Stimulated activated CD4-positive, alpha-beta T cell treated with anti-CD3 and anti-CD28 coated beads, TNF-alpha, amount 100 ng/mL, for 24 hours (primary cell): ENCODE measurements at regions not wholly inside any gene's neighbourhood (a gene's known extent, or its start where the extent isn't known, plus 50 kb on each side); places are given as distances from the start of the nearest gene placed in this dataset.
A peak's percentile ranks its signal among the peaks of the same experiment; 100 is the strongest.
"Not testable (repeated sequence)": the region's sequence is repeated elsewhere in the genome, so short reads cannot be mapped to it uniquely, and the experiment has no call there.

ENCODE experiments used
- DNase-seq, 3 experiments: peaks; one replicate each; pipeline ENCODE4 v3.0.0-alpha.2; 2020; ENCODE audit warnings: low read depth in 3 of 3

DNA sequence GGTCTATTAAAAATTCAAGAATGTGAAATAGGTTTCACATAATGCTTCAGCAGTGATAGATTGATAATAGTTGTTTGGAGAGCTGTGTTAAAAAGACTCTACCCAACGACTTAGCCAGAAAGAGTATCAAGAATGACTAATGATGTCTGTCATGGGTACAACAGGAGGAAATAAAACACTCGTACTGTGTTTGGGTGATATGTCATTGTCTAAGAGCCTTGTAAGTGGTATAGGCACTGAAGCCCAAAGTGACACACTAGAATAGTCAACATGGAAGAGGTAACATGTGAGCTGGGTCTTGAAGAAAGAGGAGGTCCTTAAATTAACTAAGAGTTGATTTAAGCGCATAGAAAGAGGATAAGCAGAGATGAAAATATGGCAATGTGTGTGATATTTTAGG lies 471.8 kb upstream of the MAN1A1 start:
- no peak for DNase-seq

DNA sequence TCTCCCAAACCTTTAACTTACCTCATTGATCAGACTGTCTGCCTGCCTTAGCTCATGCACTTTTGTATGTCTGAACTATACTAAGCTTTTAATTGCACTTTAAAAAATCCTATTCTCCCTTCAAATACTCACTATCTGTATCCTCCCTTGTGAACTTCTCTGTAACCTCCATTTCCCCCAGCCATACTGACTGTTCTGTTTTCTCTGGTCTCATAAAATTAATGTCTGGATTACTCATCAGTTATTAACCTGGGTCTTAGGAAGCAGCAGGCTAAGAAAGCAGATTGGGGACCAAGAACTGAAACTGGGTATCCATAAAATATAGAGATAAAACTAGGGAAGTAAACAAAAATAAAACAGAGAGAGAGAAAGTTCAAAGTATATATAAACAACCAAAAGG lies 469.3 kb upstream of the MAN1A1 start:
- DNase-seq, result no peak

DNA sequence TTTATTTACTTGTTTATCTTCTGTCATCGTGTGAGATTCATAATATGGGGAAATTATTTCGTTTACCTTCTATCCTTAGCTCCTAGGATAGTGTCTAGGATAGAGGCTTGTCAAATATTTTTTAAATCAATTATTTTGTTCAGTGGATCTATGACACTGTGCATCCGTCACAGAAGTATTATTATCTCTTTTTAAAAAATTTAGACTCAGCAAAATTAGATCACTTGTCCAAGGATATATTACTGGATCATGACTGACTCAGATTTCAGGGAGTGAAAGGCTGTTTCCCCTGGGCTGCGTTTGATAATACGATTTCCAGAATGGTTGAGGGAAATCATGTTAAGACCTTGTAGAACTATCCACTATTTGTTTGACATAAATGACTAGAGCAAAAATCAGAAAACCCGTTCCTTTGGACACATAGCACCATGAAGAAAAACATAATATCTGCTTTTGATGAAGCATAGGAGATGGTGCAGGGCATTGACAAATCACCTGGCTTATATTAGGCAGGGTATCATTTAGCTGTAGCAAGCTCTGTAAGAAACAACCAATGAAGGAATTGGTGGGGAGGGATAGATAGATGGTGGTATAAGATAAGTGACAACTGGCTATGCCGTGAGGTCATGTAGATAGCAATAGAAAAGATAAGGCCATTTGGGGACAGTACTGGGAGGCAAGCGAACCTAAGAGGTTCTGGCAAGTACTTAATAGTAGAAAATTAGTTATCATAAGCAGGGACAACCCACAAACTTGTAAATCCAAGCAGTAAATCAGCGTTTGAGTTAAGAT lies 465.2 kb upstream of the MAN1A1 start:
- no peak for DNase-seq

DNA sequence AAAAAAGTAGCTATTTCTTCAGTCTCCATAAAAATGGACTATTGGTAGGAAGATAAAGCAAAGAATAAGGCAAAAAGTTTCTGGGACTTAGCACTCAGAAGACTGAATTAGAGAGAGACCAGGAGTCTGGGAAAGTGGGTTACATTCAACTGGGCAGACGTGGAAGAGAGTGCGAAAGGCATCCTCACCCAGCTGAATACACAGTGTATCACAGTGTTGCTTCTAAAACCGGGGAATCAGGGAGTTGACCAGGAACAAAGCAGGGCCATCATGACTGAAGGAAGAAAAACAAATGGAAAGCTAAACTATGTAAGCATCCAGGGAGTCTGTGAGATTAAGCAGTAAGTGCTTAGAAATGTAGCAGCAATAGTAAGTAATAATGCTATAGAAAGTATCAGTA lies 452.9 kb upstream of the MAN1A1 start:
- no peak for DNase-seq

GRCh38 chr6:119801056-119801455 lies 451.5 kb upstream of the MAN1A1 start:
- no peak for DNase-seq

DNA sequence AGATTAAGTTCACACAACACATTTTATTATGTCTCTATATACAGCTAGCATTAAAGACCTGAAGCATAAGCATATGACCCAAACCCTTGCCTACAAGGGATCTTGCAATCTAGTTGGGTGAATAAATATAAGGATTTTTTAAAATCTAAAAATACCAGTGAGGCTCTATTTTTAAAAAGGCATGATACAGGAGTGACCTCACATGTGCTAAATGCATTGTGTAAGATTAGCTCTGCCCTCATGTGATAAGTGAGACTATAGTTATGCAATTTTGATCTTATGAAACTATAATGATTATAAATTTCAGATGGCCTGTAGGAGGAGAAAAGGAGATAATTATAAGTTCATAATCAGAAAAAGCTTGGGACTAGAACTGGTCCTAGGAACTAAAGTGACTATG lies 451.0 kb upstream of the MAN1A1 start:
- no peak for DNase-seq

- no peak for DNase-seq
Measured at GRCh38 chr6:119799596-119800509, 450.3 kb upstream of the MAN1A1 start.

DNA sequence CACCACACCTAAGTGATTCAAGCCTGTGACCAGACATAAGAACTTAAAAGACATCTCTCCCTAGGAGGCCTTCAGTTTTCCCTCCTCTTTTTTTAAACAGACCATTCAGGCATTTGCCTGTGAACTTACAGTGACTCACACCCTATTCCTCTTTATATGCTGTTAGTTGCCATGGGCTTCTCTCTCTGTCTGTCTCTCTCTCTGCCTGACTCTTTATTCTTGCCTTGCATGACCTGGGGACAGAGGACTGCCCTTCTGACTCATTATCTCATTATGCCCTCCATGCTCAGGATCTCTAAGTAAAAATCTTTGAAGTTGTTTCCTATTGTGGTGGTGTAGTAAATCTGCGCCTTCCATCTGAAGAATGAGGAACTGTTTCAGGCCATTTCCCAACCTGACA lies 442.2 kb upstream of the MAN1A1 start:
- no peak for DNase-seq

- DNase-seq, result no peak
Measured at GRCh38 chr6:119781365-119781764, 431.8 kb upstream of the MAN1A1 start.

GRCh38 chr6:119768201-119768600 lies 418.6 kb upstream of the MAN1A1 start:
- DNase-seq, result no peak

DNA sequence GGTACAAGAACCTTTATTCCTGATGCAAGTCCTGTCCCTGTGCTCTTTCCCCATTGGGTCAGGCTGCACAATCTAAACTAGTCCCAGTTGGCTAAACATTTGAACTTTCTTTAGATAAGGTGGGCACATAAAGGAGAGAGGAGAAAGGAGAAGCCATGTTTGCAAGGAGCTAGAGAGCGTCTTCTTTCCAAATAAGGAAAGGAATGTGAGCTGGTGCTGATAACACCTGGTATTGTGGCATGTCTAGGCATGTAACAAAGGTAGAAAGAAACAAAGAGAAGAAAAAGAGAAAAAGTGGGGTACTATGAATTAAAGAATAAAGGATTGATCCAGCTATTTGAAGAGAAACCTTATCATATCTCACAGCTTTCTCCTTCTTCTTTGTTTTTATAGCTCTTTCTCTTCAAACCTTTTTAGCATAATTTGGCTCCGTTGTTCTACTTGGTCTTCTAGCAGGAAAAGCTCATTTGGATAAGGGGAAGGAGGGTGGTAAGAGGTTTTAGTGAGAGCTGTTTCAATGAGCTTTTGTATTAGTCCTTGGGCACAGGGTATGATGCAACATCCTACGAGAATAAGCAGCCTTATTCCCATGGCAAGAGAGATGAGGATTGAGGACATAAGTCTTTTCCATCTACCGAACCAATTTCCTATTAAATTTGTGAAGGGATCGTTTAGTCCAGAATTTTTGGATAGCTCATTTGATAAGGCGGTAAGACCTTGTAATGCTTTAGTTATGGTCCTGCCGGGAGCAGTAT lies 415.5 kb upstream of the MAN1A1 start:
- no peak for DNase-seq

DNA sequence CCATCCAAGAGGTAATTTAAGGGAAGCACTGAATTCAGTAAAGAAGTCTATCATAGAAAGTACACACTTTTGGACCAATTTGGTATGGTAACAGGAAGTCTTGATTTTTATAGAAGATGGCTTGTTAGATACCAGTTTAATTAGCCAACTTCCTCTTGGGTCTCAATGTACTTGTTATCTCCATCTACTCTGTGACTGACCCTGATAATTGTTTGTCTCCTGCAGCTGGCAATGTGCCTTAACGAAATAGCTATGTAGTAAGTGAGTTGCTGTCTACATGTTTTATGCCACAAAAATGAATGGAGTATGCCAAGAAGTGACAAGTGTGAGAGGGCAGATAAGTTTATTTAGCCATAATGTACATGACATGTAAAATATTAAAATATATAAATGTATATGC lies 410.5 kb upstream of the MAN1A1 start:
- no peak for DNase-seq

DNA sequence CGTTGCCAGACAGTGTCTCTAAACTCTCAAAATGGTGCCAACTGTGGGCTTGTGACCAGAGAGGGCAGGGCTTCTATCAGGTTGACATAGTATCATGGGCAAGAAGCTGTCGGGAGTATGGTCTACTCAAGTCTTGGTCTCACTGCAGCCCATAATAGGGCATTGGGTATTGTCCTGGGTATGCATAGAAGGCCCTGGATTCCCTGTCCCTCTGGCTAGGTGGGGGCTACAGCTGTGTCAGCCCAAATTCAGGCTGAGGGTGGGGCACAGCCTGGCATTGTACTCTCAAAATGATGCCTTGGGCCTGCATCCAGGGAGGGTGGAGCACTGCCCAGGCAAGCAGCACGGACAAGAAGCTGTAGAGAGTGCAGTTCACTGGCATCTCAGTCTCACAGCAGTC lies 408.8 kb upstream of the MAN1A1 start:
- DNase-seq, result no peak

GRCh38 chr6:119757467-119757866 lies 407.9 kb upstream of the MAN1A1 start:
- no peak for DNase-seq

DNA sequence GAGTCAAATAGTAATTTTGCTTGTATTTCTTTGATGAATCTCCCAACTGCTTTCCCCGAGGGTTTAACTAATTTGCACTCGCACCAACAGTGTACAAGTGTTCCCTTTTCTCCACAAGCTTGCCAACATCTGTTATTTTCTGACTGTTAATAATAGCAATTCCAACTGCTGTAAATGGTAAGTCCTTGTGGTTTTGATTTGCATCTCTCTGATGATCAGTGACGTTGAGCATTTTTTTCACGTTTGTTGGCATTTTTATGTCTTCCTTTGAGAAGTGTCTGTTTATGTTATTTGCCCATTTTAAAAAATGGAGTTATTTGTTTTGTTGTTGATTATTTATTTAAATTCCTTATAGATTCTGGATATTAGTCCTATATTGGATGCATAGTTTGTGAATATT lies 399.8 kb upstream of the MAN1A1 start:
- DNase-seq, result no peak

DNA sequence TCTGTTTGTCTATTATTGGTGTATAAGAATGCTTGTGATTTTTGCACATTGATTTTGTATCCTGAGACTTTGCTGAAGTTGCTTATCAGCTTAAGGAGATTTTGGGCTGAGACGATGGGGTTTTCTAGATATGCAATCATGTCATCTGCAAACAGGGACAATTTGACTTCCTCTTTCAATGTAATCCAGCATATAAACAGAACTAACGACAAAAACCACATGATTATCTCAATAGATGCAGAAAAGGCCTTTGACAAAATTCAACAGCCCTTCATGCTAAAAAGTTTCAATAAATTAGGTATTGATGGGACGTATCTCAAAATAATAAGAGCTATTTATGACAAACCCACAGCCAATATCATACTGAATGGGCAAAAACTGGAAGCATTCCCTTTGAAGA lies 399.0 kb upstream of the MAN1A1 start:
- DNase-seq, result not testable (repeated sequence)

GRCh38 chr6:119742188-119742803 lies 392.7 kb upstream of the MAN1A1 start:
- DNase-seq, result peak; percentile 10 to 57 (median 19)

- no peak for DNase-seq
Measured at GRCh38 chr6:119739769-119740168, 390.2 kb upstream of the MAN1A1 start.

GRCh38 chr6:119738425-119738824 lies 388.9 kb upstream of the MAN1A1 start:
- no peak for DNase-seq

DNA sequence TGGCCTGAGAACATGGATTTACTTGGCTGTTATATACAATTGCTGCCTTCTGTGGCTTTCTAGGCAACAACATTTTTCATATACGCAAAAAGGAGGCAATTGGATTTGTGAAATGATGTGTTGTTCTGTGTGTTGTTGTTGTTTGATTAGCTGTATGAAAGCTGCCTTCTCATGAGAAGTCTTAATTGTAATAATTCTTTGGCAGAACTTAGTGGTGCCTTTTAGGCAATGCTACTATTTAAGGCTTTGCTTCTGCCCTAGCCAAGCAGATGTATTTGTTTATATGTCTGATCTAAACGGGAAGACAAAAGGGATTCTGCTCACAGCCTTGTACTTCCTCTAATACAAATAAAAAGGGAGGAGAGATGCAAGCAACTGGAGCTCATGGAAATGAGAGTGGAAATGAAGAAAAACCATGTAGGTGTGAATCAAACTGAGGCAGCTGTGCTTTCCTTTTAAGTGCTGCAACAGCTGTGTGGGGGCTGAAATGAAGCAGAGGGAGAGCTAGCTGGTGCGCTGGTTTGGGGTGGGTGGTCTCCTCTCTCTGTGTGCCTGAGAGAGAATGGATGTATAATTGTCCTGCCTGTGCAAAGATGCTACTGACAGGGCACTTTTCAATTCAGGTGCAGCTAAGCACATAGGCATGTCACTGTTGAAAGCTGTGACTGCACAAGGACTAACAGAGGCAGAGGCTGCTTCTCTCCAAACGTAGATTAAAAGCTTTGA lies 386.9 kb upstream of the MAN1A1 start:
- no peak for DNase-seq

DNA sequence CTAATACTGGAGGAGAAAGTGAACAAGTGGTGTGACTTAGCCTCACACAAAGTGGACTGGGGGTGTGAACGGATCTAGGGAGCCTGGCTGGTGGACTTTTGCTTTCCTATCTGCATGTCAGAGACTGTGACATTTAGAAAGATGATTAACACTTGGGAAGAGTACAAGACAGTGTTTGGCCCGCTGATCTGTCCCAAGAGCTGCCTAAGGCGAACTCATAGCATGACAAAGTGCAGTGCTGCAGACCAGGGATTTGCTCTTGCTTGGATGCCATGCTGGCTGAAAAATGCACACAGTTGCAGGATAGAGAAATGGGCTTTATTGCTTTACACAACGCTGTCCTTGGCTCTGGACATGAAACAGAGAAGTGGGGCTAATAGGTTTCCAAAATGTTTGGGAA lies 386.0 kb upstream of the MAN1A1 start:
- no peak for DNase-seq
